ENCODE measurements at regions not wholly inside any gene's neighbourhood (a gene's known extent, or its start where the extent isn't known, plus 50 kb on each side); places are given as distances from the start of the nearest gene placed in this dataset.

GRCh38 chr6:71376830-71377229, 88.2 kb downstream of the OGFRL1 start:
- TF ChIP-seq CTCF (IDR thresholded peaks at IDR 0.05): no peak
- no peak for TF ChIP-seq POLR2A (IDR thresholded peaks at IDR 0.05)
